ENCODE measurements at regions not wholly inside any gene's neighbourhood (a gene's known extent, or its start where the extent isn't known, plus 50 kb on each side); places are given as distances from the start of the nearest gene placed in this dataset.
"Not testable (repeated sequence)": the region's sequence is repeated elsewhere in the genome, so short reads cannot be mapped to it uniquely, and the experiment has no call there.

GRCh38 chr4:116005037-116005805, 891.8 kb upstream of the NDST4 start:
- no peak for FAIRE-seq

- FAIRE-seq = no peak
Measured at GRCh38 chr4:116001291-116001690, 887.9 kb upstream of the NDST4 start.

GRCh38 chr4:115986573-115986972, 873.2 kb upstream of the NDST4 start:
- no peak for FAIRE-seq

- FAIRE-seq = not testable (repeated sequence)
Measured at GRCh38 chr4:115975421-115976001, 862.1 kb upstream of the NDST4 start.

GRCh38 chr4:115973768-115974167, 860.3 kb upstream of the NDST4 start:
- no peak for FAIRE-seq

GRCh38 chr4:115972967-115973366, 859.5 kb upstream of the NDST4 start:
- no peak for FAIRE-seq

GRCh38 chr4:115970859-115971258, 857.4 kb upstream of the NDST4 start:
- FAIRE-seq = no peak

GRCh38 chr4:115969756-115970155, 856.3 kb upstream of the NDST4 start:
- no peak for FAIRE-seq

GRCh38 chr4:115965588-115965987, 852.2 kb upstream of the NDST4 start:
- FAIRE-seq = no peak

- not testable (repeated sequence) for FAIRE-seq
Measured at GRCh38 chr4:115956054-115956796, 842.8 kb upstream of the NDST4 start.

- FAIRE-seq = no peak
Measured at GRCh38 chr4:115950806-115951205, 837.4 kb upstream of the NDST4 start.

- not testable (repeated sequence) for FAIRE-seq
Measured at GRCh38 chr4:115949974-115950743, 836.7 kb upstream of the NDST4 start.

GRCh38 chr4:115945026-115945425, 831.6 kb upstream of the NDST4 start:
- no peak for FAIRE-seq

- FAIRE-seq = no peak
Measured at GRCh38 chr4:115944146-115944905, 830.9 kb upstream of the NDST4 start.

- FAIRE-seq = no peak
Measured at GRCh38 chr4:115938764-115939443, 825.5 kb upstream of the NDST4 start.

GRCh38 chr4:115929373-115929772, 816.0 kb upstream of the NDST4 start:
- no peak for FAIRE-seq

GRCh38 chr4:115927382-115927781, 814.0 kb upstream of the NDST4 start:
- FAIRE-seq = no peak

GRCh38 chr4:115923152-115923551, 809.7 kb upstream of the NDST4 start:
- no peak for FAIRE-seq

GRCh38 chr4:115920637-115921036, 807.2 kb upstream of the NDST4 start:
- no peak for FAIRE-seq

GRCh38 chr4:115918149-115918548, 804.7 kb upstream of the NDST4 start:
- no peak for FAIRE-seq

GRCh38 chr4:115906428-115906827, 793.0 kb upstream of the NDST4 start:
- FAIRE-seq = no peak

GRCh38 chr4:115883847-115884246, 770.4 kb upstream of the NDST4 start:
- FAIRE-seq = no peak
